SK-N-SH treated with all-trans-retinoic acid at 6 μM for 48 hours (cell line): ENCODE measurements at regions not wholly inside any gene's neighbourhood (a gene's known extent, or its start where the extent isn't known, plus 50 kb on each side); places are given as distances from the start of the nearest gene placed in this dataset.

ENCODE experiments used
- ARNTL ChIP-seq: fragments of 450-650 bp; formaldehyde crosslinking; IDR thresholded peaks from 2 replicates; pipeline ENCODE4 v1.5.0; 2020; ENCODE audit warnings: low read depth, mild to moderate bottlenecking, moderate library complexity, borderline replicate concordance
- CSRNP3 ChIP-seq: fragments of 250-450 bp; sonication (Bioruptor Pico); IDR thresholded peaks from 2 replicates; pipeline ENCODE4 v1.5.1; 2021; ENCODE audit warnings: mild to moderate bottlenecking, moderate library complexity
- GLIS3 ChIP-seq: fragments of 250-450 bp; sonication (Bioruptor Pico); IDR thresholded peaks from 2 replicates; pipeline ENCODE4 v1.5.0; 2020; ENCODE audit warnings: mild to moderate bottlenecking, moderate library complexity
- RARB ChIP-seq: fragments of 250-450 bp; sonication (Bioruptor Pico); IDR thresholded peaks from 2 replicates; pipeline ENCODE4 v1.8.0; 2021; ENCODE audit warnings: mild to moderate bottlenecking, moderate library complexity
- SNAI2 ChIP-seq: fragments of 250-450 bp; sonication (Bioruptor Pico); IDR thresholded peaks from 2 replicates; pipeline ENCODE4 v1.5.0; 2020; ENCODE audit warnings: mild to moderate bottlenecking, moderate library complexity
- TCF4 ChIP-seq: fragments of 250-450 bp; sonication (Bioruptor Pico); IDR thresholded peaks from 2 replicates; pipeline ENCODE4 v1.8.0; 2021; ENCODE audit warnings: mild to moderate bottlenecking, moderate library complexity, borderline replicate concordance
- TOX ChIP-seq: fragments of 250-450 bp; sonication (Bioruptor Pico); IDR thresholded peaks from 2 replicates; pipeline ENCODE4 v1.8.0; 2021; ENCODE audit warnings: mild to moderate bottlenecking, moderate library complexity, borderline replicate concordance
- ZFP30 ChIP-seq: fragments of 450-650 bp; formaldehyde crosslinking; IDR thresholded peaks from 2 replicates; pipeline ENCODE4 v1.5.0; 2022; ENCODE audit warnings: mild to moderate bottlenecking, moderate library complexity
- ZNF565 ChIP-seq: fragments of 450-650 bp; formaldehyde crosslinking; conservative IDR thresholded peaks from 2 replicates; pipeline ENCODE4 v1.5.0; 2020; ENCODE audit warnings: low read depth, mild to moderate bottlenecking, moderate library complexity
- ZNF70 ChIP-seq: fragments of 450-650 bp; formaldehyde crosslinking; IDR thresholded peaks from 2 replicates; pipeline ENCODE4 v1.5.0; 2020; ENCODE audit warnings: mild to moderate bottlenecking, moderate library complexity
- TF ChIP-seq, protein P1 (sequence below): fragments of 250-450 bp; sonication (Bioruptor Pico); IDR thresholded peaks from 2 replicates; pipeline ENCODE4 v1.5.1; 2020; ENCODE audit warnings: low read depth, mild to moderate bottlenecking, moderate library complexity

DNA sequence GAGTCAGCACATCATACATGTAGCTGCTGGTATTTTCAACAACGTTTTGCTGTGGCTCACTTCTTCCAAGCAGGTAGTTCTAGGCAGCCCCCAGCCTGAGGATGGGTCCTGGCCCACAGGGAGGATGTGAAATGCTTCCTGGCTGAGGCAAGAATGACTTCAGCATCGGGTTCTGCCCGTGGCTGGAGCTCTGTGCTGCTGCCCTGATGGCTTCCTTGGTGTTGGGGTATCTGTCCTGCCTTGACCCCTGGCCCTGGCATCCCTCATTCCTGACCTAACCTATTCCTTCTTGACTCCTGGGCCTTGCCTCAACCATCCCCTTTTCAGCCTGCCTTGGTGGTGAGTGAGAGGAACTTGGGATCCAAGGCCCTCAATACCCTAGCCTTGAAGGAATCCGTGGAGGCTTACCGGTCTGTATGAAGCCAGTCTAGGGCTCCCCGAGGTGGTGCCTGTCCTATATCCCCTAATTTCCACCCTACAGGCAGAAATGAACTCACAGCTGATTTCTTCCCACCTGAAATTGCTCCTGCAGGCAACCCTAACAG is 300.6 kb downstream of the TLE3 start:
- no peak for TF ChIP-seq ARNTL (CRISPR knock-in tag)
- TF ChIP-seq, protein P1, sequence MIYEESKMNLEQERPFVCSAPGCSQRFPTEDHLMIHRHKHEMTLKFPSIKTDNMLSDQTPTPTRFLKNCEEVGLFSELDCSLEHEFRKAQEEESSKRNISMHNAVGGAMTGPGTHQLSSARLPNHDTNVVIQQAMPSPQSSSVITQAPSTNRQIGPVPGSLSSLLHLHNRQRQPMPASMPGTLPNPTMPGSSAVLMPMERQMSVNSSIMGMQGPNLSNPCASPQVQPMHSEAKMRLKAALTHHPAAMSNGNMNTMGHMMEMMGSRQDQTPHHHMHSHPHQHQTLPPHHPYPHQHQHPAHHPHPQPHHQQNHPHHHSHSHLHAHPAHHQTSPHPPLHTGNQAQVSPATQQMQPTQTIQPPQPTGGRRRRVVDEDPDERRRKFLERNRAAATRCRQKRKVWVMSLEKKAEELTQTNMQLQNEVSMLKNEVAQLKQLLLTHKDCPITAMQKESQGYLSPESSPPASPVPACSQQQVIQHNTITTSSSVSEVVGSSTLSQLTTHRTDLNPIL (CRISPR knock-in tag): no peak
- TF ChIP-seq SNAI2 (CRISPR knock-in tag): no peak
- TF ChIP-seq TOX: no peak
- TF ChIP-seq GLIS3 (CRISPR knock-in tag): no peak
- no peak for TF ChIP-seq RARB (CRISPR knock-in tag)
- no peak for TF ChIP-seq ZFP30 (CRISPR knock-in tag)
- no peak for TF ChIP-seq ZNF70 (CRISPR knock-in tag)
- TF ChIP-seq ZNF565 (CRISPR knock-in tag): no peak
- no peak for TF ChIP-seq TCF4 (CRISPR knock-in tag)
- no peak for TF ChIP-seq CSRNP3 (CRISPR knock-in tag)
